ENCODE measurements at regions not wholly inside any gene's neighbourhood (a gene's known extent, or its start where the extent isn't known, plus 50 kb on each side); places are given as distances from the start of the nearest gene placed in this dataset.

DNA sequence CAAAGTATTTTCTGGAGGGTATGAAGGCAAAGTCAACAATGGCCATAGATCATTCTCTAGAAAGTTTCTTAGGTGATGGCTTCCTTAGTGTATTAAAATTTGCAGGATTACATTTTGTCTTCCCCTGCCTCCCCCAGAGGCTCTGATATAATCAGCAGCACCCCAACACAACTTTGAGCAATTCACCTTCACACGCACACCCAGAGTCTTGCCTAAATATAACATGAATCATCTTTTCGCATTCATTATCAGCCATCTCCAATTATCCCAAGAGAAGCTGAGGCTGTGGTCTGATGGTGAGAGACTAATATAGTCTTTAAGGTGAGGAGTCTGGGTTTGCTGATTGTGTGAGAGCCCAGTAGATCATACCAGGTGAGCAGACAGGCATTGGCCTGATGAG, 343.0 kb downstream of the RRAGC start:
- TF ChIP-seq TAF1 (IDR thresholded peaks at IDR 0.05; ENCODE audit: low read depth, low read length), result no peak
- TF ChIP-seq POLR2A (IDR thresholded peaks at IDR 0.05; ENCODE audit: low read depth, low read length), result no peak

Data from GM12891 (cell line).